Tibial nerve (tissue), 4 donors: ENCODE measurements at regions not wholly inside any gene's neighbourhood (a gene's known extent, or its start where the extent isn't known, plus 50 kb on each side); places are given as distances from the start of the nearest gene placed in this dataset.

Experiments used
- DNase-seq, 2 donors: peaks; one replicate each; pipeline ENCODE4 v3.0.0-alpha.2; 2019; ENCODE audit warnings: low spot score in 2 of 2
- H3K27ac ChIP-seq, 4 donors: fragments of 200-600 bp; sonication (generic) in 3 of 4; one replicate each; pipeline ENCODE4 v1.5.1; 2017 to 2019; ENCODE audit warnings: mild to moderate bottlenecking in 1 of 4
- H3K27me3 ChIP-seq, 2 donors: fragments of 200-600 bp; sonication (generic) in 1 of 2; one replicate each; pipeline versions ENCODE4 v1.5.1 to v1.6.0; 2017 to 2019
- H3K36me3 ChIP-seq, 3 donors: fragments of 200-600 bp; sonication (generic); one replicate each; pipeline ENCODE4 v1.5.1; 2018 to 2019
- H3K4me1 ChIP-seq, 4 donors: fragments of 200-600 bp; sonication (generic) in 3 of 4; one replicate each; pipeline ENCODE4 v1.5.1; 2017 to 2019
- H3K4me3 ChIP-seq, 4 donors: fragments of 200-600 bp; sonication (generic) in 3 of 4; one replicate each; pipeline ENCODE4 v1.5.1; 2017 to 2019; ENCODE audit warnings: mild to moderate bottlenecking in 1 of 4, moderate library complexity in 1 of 4
- H3K9me3 ChIP-seq, 4 donors: fragments of 200-600 bp; sonication (generic) in 3 of 4; one replicate each; pipeline ENCODE4 v1.5.1; 2017 to 2019
- CTCF ChIP-seq, 5 experiments: fragments of 200-600 bp in 3 of 5; fragments of 450-650 bp in 2 of 5; sonication (generic) in 3 of 5; IDR thresholded peaks; one replicate each; pipeline ENCODE4 v1.5.1; 2016 to 2019; ENCODE audit warnings: antibody characterized with exemption in 5 of 5, mild to moderate bottlenecking in 3 of 5, moderate library complexity in 2 of 5
- EP300 ChIP-seq, 2 donors: sonication (generic); formaldehyde crosslinking; IDR thresholded peaks; one replicate each; pipeline ENCODE4 v1.6.1; 2017; ENCODE audit warnings: antibody characterized with exemption in 2 of 2, mild to moderate bottlenecking in 1 of 2
- POLR2A ChIP-seq, 2 donors: fragments of 450-650 bp; IDR thresholded peaks; one replicate each; pipeline ENCODE4 v1.6.1; 2017; ENCODE audit warnings: antibody characterized with exemption in 2 of 2, mild to moderate bottlenecking in 2 of 2, moderate library complexity in 2 of 2
- WGBS, 2 donors: methylation state at CpG; one replicate each; pipeline ENCODE4 v1.1.5; 2018; 5-methylcytosine and 5-hydroxymethylcytosine counted together

- no peaks in the 10 kb centered on the region for H3K9me3 ChIP-seq
- H3K4me1 ChIP-seq, result peaks cover 0 to 14% (median 0%) of the 10 kb centered on the region in 4 donors
- H3K36me3 ChIP-seq, result no peaks in the 10 kb centered on the region
- 73% methylated on average over 4 of the region's 4 CpGs for WGBS, 2 donors
- DNase-seq, result no peak
- no peak overlapping the region for H3K4me3 ChIP-seq
- no peak overlapping the region for H3K27ac ChIP-seq
- TF ChIP-seq POLR2A (IDR thresholded peaks at IDR 0.05), result no peak
- TF ChIP-seq CTCF (IDR thresholded peaks at IDR 0.05), result no peak
- TF ChIP-seq EP300 (IDR thresholded peaks at IDR 0.05), result no peak
- H3K27me3 ChIP-seq, result no peaks in the 10 kb centered on the region
Observed at GRCh38 chr3:176351408-176351807, 845.9 kb downstream of the TBL1XR1 start.

- H3K27ac ChIP-seq, result no peak overlapping the region
- WGBS, 2 donors, result 85 to 86% methylated on average over 1 of the region's 1 CpG
- H3K9me3 ChIP-seq, result no peaks in the 10 kb centered on the region
- DNase-seq, result no peak
- no peak overlapping the region for H3K4me3 ChIP-seq
- H3K36me3 ChIP-seq, result no peaks in the 10 kb centered on the region
- H3K4me1 ChIP-seq, result peaks cover 0 to 14% (median 0%) of the 10 kb centered on the region in 4 donors
- H3K27me3 ChIP-seq, result no peaks in the 10 kb centered on the region
- no peak for TF ChIP-seq POLR2A (IDR thresholded peaks at IDR 0.05)
- no peak for TF ChIP-seq CTCF (IDR thresholded peaks at IDR 0.05)
- no peak for TF ChIP-seq EP300 (IDR thresholded peaks at IDR 0.05)
Observed at GRCh38 chr3:176349706-176350105, 847.6 kb downstream of the TBL1XR1 start.

- TF ChIP-seq EP300 (IDR thresholded peaks at IDR 0.05) (no peak), CTCF (IDR thresholded peaks at IDR 0.05) (no peak), POLR2A (IDR thresholded peaks at IDR 0.05) (no peak)
- H3K9me3 ChIP-seq, result peaks cover 0 to 3% (median 0%) of the 10 kb centered on the region in 4 donors
- H3K4me1 ChIP-seq, result peaks cover 0 to 5% (median 0%) of the 10 kb centered on the region in 4 donors
- no peak overlapping the region for H3K4me3 ChIP-seq
- H3K27ac ChIP-seq, result no peak overlapping the region
- H3K27me3 ChIP-seq, result no peaks in the 10 kb centered on the region
- 70 to 71% methylated on average over 4 of the region's 4 CpGs for WGBS, 2 donors
- no peaks in the 10 kb centered on the region for H3K36me3 ChIP-seq
- DNase-seq, result no peak
Observed at GRCh38 chr3:176347424-176348146, 849.7 kb downstream of the TBL1XR1 start.

GRCh38 chr3:176341963-176342362 is 855.3 kb downstream of the TBL1XR1 start:
- TF ChIP-seq CTCF (IDR thresholded peaks at IDR 0.05) (no peak), POLR2A (IDR thresholded peaks at IDR 0.05) (no peak)
- no peak for DNase-seq
- peaks cover 0 to 10% (median 0%) of the 10 kb centered on the region in 4 donors for H3K9me3 ChIP-seq
- no peaks in the 10 kb centered on the region for H3K36me3 ChIP-seq
- H3K4me1 ChIP-seq, result no peaks in the 10 kb centered on the region
- H3K27ac ChIP-seq, result no peak overlapping the region
- no peaks in the 10 kb centered on the region for H3K27me3 ChIP-seq
- WGBS, 2 donors, result 83 to 84% methylated on average over 5 of the region's 5 CpGs
- H3K4me3 ChIP-seq, result no peak overlapping the region

- Histone ChIP-seq H3K27ac (no peak overlapping the region), H3K27me3 (no peaks in the 10 kb centered on the region), H3K4me3 (no peak overlapping the region), H3K9me3 (no peaks in the 10 kb centered on the region), H3K36me3 (no peaks in the 10 kb centered on the region), H3K4me1 (no peaks in the 10 kb centered on the region)
- DNase-seq, result no peak
- TF ChIP-seq CTCF (IDR thresholded peaks at IDR 0.05) (no peak), POLR2A (IDR thresholded peaks at IDR 0.05) (no peak), EP300 (IDR thresholded peaks at IDR 0.05) (no peak)
- 66 to 68% methylated on average over 1 of the region's 1 CpG for WGBS, 2 donors
Observed at GRCh38 chr3:176328666-176329065, 868.6 kb downstream of the TBL1XR1 start.
